ENCODE measurements at regions not wholly inside any gene's neighbourhood (a gene's known extent, or its start where the extent isn't known, plus 50 kb on each side); places are given as distances from the start of the nearest gene placed in this dataset.
"Not testable (repeated sequence)": the region's sequence is repeated elsewhere in the genome, so short reads cannot be mapped to it uniquely, and the experiment has no call there.

DNA sequence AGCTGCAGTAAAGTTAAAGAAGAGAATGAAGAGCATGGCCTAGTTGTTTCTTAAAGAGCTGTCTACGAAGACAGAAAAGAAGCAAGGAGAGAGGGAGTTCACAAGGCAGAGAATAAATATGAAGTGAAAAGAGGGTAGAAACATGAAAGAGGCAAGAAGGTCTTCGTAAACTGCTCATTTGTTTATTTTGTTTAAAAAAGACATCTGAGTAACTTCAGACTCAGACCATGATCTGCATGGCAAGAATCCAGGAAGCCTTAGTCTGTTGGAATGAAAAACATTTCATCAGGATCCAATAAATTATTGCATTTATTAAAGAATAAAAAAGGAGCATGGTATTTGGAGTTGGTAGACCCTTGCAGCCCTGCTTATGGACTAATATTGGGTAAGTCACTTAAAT, 151.1 kb downstream of the SEM1 start:
- DNase-seq, result no peak

DNA sequence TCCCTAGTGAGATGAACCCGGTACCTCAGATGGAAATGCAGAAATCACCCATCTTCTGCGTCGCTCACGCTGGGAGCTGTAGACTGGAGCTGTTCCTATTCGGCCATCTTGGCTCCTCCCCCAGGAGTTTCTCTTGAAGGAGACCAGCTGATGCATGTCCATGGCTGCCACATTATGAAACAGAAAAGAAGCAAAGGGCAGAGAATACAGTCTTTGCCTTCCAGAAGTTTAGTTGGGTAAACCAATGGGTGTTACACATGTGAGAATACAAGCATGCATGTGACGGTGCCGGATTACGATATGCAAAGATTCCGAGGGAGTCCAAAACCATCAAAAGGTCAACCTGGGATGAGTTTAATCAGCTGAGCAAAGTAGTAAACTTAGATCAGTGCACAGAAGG, 151.6 kb downstream of the SEM1 start:
- no peak for DNase-seq

DNA sequence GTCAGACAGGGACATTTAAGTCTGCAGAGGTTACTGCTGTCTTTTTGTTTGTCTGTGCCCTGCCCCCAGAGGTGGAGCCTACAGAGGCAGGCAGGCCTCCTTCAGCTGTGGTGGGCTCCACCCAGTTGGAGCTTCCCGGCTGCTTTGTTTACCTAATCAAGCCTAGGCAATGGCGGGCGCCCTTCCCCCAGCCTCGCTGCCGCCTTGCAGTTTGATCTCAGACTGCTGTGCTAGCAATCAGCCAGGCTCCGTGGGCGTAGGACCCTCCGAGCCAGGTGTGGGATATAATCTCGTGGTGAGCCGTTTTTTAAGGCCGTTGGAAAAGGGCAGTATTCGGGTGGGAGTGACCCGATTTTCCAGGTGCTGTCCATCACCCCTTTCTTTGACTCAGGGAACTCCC, 152.0 kb downstream of the SEM1 start:
- DNase-seq, result not testable (repeated sequence)

DNA sequence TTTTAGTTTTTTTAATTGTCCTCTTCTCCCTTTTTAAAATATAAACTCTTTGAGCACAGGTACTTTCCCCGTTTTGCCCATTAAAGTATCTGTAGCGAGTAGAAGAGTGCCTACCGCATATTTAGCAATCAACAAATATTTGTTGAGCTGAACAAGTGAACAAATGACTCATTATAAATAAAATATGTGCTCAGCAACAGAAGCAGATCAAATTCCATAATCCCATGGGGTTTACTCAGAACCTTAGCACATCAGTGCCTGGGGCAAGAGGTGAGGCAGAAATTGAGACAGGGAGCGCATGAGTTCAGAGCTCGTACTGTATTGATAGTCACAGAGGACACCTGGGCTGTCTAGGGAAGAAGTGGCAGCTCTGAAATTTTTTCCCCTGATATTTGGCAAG, 161.0 kb downstream of the SEM1 start:
- DNase-seq, result no peak

DNA sequence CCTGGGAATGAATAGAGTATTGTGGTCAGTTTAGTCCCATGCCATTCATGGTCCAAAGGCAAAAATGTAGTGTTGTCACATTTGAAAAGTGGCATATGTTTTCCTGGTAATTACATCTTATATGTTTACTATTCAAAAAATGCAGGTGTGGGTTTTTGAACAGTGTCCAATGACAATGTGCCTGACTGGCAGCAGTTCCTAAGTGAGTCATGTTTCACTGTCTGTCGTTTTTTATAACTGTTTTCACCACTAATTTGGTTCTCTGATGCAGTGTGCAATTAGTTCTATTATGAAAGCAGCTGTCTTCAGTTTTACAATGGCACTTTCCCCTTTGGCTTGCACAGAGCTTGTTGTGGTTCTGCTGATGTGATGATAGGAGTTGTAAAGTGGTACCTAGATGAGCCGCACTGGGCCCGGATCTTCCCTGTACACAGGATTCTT, 162.3 kb downstream of the SEM1 start:
- DNase-seq, result peak; percentile 19

DNA sequence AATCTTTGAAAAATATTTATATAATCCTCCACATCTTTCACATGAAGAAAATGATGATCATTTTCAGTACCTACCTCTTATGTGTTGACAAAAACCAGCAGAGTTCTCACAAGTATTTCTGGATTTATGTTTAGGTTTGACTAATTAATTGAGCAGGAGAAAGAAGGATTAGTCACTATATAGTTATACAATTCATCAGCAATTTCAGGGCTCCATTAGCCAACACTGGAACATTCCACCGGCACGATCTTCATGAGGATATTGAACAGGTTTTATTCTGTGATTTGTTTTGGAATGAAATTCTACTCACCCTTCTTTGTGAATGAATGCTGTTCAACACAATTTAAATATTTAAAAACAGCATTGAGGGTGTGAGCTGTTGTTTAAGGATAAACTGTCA, 163.2 kb downstream of the SEM1 start:
- no peak for DNase-seq

DNA sequence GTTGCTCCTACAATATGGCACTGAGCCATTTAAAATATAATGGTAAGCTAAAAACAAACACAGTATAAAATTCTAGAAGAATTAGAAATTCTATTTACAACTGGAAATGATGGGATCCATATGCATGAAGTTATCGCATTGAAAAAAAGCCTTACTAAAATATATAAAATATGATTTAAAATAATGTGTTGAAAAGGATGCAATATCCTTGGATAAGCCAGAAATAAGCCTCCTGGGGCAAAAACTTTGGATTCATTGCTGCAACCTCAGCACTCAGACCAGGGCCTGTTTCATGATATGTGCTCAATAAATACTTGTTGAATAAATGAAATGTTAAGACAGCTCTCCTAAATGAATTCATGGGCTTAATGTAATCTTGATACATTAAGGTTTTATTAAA, 170.2 kb downstream of the SEM1 start:
- no peak for DNase-seq

DNA sequence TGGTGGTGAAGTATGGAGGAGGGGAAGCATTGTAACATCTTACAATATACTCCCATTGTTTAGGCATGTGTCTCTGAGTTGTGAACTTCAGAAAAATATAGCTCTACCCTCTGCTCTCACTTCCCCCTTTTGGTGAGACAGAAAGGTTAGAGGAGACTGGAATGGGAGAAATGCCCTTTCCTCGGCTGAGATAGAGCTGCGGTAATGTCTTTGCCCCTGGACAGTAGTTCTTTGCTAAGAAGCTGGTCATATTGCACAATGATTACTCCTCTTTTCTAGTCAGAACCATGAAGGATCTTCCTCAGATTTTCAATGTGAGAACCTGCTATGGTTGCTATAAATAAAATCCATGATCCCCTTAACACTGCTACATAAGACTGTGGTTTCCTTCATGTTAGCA, 171.0 kb downstream of the SEM1 start:
- DNase-seq, result no peak

DNA sequence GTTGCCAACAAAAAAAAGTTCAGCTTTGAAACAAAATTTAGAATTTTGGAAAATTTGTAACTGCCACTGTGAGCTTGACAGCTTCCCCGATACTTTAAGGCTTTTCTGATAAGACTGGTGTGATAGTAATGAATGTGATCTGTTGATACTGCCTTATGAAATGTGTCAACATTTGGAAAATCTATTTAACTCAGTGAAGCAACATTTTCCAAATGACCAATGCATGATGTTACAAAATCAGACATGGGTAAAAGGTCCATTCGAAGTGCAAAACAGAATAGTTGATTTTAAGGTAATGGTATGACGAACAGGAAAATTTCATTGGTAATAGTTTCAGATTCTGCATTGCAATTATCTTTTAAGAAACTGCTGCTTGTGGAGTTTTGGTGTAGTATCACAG, 175.4 kb downstream of the SEM1 start:
- DNase-seq, result no peak

DNA sequence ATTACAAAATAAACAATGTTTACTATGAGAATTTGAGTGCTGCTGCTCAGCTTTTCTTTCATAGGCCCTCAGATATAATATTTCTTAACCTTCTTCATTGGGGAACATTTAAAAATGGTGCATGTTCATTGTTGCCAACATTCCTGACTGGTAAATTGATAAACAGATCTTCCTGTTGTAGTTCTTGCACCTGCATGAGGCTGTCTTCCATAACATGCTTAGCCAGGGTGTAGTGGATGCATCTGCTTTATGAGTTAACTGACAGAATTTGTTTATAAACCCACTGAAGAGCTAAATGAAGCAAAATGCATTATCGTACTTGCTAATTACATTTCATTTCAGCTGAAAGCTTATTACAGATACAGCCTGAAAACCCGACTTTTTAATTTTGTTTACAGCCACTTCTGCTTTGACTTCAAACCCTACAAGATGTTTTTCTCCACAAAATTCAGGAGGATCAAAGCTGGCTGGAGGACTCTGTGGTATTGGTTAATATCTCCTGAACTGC, 177.2 kb downstream of the SEM1 start:
- DNase-seq, result no peak

DNA sequence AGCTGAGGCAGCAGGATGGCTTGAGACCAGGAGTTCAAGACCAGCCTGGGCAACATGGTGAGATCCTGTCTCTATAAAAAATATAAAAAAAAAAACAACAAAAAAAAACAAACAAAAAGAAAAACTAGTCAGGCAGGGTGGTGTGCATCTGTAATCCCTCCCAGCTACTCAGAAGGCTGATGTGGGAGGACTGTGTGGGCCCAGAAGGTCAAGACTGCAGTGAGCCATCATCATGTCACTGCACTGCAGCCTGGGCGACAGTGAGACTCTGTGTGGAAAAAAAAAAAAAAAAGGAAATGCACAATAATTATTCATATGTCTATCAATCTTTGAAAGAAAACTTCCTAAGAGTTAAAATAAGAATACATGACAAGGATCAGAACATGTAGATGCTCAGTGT, 178.3 kb downstream of the SEM1 start:
- DNase-seq, result no peak

DNA sequence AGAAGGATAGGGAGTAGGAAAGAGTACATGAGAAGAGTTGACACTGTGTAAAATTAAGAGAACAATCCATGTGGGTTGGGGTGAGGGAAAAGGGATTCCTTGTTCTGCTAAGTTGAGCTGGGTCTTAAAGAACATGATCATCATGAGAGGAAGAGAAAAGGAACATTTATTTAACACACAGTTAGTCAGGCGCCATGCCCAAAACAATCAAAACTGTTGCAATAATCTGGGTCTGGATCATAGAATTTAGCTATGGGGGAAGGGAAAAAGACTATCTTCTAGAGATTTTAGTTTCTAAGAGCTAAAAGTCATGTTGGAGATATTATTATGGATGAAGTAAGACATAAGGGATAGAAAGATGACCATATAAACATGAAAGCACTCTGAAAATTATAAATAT, 178.9 kb downstream of the SEM1 start:
- no peak for DNase-seq

DNA sequence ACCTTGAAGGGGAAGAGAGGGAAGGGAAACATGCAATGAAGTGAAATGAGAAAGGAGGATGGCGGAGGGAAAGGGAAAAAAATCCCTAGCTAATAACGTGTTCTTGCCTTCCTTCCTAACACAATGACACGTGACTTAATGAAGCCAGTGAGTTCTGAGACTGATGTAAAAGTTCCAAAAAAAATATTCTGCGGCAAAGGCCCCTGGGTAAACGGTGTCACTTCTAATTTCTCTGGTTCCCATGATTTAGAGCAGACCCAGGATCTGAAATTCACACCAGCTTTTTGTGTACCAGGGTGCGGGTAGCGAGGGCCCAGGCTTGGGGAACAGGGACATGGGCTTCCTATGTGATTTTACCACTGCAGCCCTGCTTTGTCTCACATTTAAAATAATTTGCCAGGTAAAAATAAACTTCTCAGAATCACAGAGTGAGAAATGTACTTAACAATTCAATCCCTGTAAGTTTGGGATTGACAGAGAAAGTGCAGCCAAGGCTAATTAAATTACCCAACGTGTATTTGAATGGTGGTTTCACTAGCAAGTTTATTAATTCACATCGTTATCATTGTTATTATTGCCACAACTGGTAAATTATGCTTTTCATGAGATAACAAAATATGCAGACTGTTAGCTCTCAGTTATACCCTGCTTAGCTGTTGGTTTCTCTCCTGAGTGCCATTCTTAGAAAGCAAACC, 182.4 kb downstream of the SEM1 start:
- DNase-seq, result no peak

DNA sequence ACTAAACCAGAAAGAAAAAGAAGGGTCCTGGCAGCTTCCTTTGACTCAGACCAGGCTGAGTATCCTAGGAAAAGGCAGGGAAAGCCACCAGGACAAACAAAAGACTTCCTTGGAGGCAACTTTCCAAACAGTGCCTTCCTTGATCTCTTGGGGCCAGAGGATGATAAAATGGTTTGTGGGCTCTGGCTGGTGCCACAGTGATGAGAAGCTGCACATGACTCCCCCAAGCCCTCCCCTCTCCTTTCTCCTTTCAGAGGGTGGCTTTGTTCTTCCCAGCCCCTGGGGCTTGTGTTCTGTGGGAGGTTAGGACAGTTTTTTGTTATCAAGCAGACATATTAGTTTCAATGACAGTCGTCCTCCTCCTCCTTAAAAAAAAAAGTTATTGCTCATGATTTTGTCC, 183.2 kb downstream of the SEM1 start:
- no peak for DNase-seq

DNA sequence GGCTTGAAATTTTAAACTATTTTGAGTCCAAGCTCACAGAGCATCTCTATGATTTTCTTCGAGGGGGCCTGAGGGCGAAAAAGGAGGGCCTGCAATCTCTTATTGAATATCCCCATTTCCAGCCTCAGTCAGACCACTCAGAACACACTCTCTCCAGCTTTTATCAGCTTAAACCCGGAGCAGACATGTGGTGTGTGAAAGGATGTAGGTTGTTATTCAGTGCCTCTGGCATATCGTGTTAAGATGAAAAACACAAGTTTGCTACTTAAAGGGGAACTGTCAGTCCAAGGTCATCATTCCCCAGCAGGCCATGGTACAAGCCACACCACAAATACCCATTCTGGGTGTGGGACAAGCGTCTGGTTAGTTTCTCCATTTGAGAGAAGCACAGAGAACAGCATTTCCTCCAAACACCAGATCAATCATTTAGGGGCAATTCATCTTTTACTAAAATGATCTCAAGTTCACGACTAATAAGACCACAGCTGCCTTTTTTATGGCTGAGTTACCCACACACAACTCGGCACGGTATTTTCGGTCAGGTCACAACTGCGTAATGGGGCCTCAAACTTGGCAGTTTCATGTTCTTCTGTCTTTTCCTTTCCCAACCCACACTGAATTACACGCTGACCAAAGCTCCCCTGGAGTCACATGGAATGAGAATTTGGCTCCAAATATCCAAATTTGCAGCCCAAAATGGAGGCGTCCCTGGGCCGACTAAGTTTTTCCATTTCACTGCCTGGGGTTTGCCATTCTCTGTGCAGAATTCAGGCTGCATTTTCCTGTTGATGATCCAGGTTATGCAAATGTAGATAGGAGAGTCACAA, 188.4 kb downstream of the SEM1 start:
- no peak for DNase-seq

DNA sequence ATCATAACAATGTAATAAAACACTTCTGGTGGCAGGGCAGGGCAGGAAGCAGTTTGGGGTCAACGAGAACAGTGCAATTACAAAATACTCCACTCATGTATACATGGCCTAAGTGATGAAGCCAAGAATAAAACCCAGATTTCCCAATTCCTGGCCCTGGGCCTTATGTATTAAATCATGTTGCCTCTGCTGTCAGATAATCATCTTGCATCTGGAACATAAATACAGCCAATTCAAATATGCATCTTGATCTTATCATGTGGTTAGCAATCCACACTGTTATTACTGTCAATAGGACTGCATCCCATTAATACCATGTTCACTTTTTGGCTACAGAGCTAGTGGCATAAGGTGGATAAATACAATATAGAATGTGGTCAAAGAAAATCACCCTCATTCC, 186.5 kb upstream of the SLC25A13 start:
- DNase-seq, result peak; percentile 48

DNA sequence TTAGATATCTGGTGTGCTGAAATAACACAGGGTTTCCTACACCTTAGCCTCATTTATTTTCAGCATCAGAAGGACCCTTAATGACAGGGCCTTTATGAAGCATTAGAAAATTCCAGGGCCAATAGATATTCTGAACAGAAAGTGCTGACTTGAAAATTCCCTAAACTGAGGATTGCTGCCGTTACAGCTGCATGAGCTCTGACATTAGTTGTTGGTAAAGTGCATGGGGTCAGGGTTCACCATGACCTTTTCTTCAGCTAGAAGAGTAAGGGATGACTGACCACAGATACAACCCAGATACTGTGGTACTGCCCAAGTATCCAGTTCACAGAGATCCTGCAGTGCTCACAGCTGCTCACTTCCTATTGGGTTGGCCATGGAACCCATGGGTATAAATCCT, 181.7 kb upstream of the SLC25A13 start:
- DNase-seq, result no peak

DNA sequence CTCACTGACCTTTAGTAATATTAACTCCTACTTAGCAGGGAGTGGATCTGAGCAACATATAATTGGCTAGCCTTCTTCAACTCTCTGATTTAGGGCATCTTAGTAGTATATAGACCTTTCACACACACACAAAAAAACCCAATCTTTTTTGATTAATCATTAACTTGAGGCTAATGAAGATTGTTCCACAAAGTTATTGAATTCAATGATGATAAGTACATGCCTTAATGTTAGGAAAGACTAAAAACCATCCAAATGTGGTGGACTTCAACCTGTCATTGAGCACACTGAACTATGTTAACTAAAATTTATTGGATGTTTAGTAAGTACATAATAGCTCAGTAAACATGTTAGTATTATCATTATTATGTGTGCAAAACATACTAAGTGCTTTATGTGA, 179.4 kb upstream of the SLC25A13 start:
- DNase-seq, result no peak

DNA sequence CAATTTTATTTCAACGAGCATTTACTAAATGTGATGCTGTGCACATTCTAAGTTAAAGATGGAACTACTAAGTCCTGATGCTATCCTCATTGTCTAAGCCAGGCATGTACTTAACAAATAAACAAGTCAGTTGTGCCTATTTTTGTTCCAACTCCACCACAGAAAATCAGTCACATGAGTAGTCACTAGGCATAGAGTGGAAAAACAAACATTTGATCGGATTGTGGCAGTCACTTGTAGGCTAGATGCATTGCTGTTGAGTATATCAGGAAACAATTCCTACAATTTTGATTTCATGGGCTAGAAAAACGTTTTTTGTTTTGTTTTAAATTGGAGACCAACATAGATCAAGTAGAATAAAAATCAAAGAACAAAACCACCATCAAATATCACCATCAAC, 177.6 kb upstream of the SLC25A13 start:
- DNase-seq, result no peak

DNA sequence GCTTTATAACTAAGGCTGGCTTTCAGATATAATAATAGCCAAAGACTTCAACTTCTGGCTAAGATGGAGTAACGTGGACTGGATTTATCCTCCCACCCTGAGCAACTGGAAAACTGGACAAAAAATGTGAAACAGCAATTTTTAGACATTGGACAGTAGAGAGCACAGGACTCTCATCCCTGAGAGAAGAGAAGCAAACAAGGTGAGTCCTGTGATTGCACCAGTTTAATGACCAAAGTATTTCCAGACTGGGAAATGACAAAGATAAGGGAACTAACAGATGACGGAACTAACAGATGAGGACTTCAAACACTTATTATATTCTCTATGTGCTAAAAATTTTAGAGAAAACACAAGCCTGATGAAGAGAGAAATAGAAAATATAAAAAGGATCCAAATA, 175.7 kb upstream of the SLC25A13 start:
- DNase-seq, result no peak

DNA sequence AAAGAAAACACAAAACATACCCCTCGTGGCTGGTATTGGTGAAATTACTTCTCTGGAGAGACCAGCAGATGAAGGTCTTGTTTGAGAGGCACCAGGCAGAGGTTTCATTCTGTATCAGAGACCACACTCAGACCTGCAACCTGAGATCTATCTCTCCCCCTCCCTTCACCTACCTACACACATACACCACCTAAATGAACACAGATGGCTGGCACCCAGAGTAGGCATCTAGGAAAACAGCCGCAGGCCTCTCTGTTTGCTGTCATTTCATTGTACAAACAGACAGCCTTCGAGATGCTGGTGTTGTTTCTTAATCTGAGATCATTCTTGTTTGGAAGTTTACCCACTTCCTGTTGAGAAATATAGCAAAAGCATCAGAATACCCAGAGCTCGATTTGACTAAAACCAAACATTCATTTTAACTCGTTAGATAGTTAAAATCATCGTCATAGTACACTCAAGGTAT, 173.9 kb upstream of the SLC25A13 start:
- DNase-seq, result no peak

DNA sequence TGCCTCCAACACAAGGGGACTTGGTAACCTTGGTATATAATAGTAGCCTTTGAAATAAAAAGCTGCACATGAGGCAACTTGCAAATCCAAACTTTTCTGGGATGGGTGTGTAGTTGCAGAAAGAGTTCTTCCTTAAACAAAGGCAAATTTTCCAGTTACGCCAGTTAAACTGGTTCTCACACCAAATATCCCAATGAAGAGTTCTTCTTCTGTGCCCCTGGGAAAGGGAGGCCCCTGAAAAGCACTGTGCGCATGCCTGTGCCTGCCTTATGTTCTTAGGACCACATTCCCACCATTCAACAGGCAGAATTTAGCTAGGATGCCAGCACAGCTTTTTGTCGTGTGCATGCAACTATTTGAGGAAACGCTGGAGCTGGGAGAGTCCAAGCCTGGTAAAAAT, 164.8 kb upstream of the SLC25A13 start:
- DNase-seq, result no peak

DNA sequence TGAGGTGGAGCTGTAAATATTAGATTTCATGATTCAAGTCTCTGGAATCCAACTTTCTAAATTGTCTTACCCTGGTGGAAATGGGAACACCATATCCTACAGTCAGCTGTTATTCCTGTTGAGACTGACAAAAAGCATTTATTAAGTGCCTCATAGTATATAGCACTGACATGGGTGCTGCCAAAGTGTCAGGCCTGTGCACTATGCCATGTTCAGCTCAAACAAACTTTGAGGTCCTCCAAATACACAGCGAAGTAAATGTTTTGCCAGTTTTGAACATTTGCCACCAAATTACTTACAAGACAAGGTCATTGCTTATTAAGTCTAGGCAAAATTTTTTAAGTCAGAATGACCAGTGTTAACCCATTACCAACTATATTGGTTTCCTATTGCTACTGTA, 162.9 kb upstream of the SLC25A13 start:
- no peak for DNase-seq

DNA sequence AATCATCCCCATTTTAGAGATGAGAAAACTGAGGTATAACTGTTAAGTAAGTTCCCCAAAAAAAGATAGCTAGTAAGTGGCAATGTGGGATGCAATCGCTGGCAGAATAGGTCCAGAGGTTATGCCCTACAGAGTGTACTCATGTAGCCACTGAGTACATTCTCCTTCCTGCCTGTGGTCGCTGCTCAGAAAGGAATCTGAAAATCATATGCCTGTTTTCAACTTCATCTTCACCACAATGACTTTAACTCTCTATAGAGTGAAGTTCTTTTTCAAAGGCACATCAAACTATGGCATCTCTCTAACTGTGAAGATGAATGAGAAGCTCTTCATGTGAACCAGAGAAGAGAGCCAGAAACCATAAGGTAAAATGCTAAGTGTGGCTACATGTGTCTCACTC, 162.2 kb upstream of the SLC25A13 start:
- DNase-seq, result no peak

Data from NCI-H446 treated with DMSO at 0.1 percent for 48 hours (cell line).